GM23338 (cell line): ENCODE measurements at regions not wholly inside any gene's neighbourhood (a gene's known extent, or its start where the extent isn't known, plus 50 kb on each side); places are given as distances from the start of the nearest gene placed in this dataset.

Experiments used
- ATAC-seq: fragments of 200-7000 bp; cut with Tn5 transposase; 3 replicates; pipeline ENCODE4 v1.9.1; 2020
- DNase-seq: peaks from one replicate; pipeline ENCODE4 v3.0.0-alpha.2; 2015; ENCODE audit warnings: low spot score
- H2AFZ ChIP-seq: fragments of 200-600 bp; sonication (generic); 2 replicates; pipeline ENCODE4 v1.8.0; 2016; ENCODE audit warnings: antibody characterized with exemption, mild to moderate bottlenecking, moderate library complexity
- H3F3A ChIP-seq: fragments of 200-600 bp; sonication (generic); replicated peaks from 2 replicates; pipeline ENCODE4 v1.8.0; 2017; ENCODE audit warnings: antibody characterized with exemption, mixed run types, low read depth
- H3K27ac ChIP-seq: fragments of 200-600 bp; sonication (generic); 2 replicates; pipeline ENCODE4 v1.6.1; 2016; ENCODE audit warnings: low read depth
- H3K27me3 ChIP-seq: fragments of 200-600 bp; sonication (generic); 2 replicates; pipeline ENCODE4 v1.8.0; 2016; ENCODE audit warnings: mild to moderate bottlenecking, mixed run types, moderate library complexity; ENCODE audit not compliant: insufficient read depth
- H3K36me3 ChIP-seq: fragments of 200-600 bp; sonication (generic); 2 replicates; pipeline ENCODE4 v1.8.0; 2016; ENCODE audit warnings: mild to moderate bottlenecking; ENCODE audit not compliant: insufficient read depth
- H3K4me1 ChIP-seq: fragments of 200-600 bp; sonication (generic); 2 replicates; pipeline ENCODE4 v1.8.0; 2016; ENCODE audit warnings: mild to moderate bottlenecking, moderate library complexity; ENCODE audit not compliant: insufficient read depth
- H3K4me2 ChIP-seq: fragments of 200-600 bp; sonication (generic); 2 replicates; pipeline ENCODE4 v1.7.1; 2017; ENCODE audit warnings: mixed run types
- H3K4me3 ChIP-seq: fragments of 200-600 bp; sonication (generic); 2 replicates; pipeline ENCODE4 v1.6.1; 2016; ENCODE audit warnings: mixed run types
- H3K79me2 ChIP-seq: fragments of 200-600 bp; sonication (generic); replicated peaks from 2 replicates; pipeline ENCODE4 v1.8.0; 2017; ENCODE audit warnings: mild to moderate bottlenecking; ENCODE audit not compliant: insufficient read depth
- H3K9me2 ChIP-seq: fragments of 200-600 bp; sonication (generic); 2 replicates; pipeline ENCODE4 v1.8.0; 2017; ENCODE audit not compliant: insufficient read depth
- H4K20me1 ChIP-seq: fragments of 200-600 bp; sonication (generic); replicated peaks from 2 replicates; pipeline ENCODE4 v1.8.0; 2017; ENCODE audit warnings: mild to moderate bottlenecking; ENCODE audit not compliant: insufficient read depth
- H3K27ac Mint-ChIP-seq: 2 replicates; pipeline ENCODE4 v1.8.0; 2020; ENCODE audit warnings: inconsistent platforms, mild to moderate bottlenecking, moderate library complexity, mixed read lengths
- H3K27me3 Mint-ChIP-seq: 3 replicates; pipeline ENCODE4 v1.8.0; 2022; ENCODE audit warnings: low read depth, mild to moderate bottlenecking, moderate library complexity, mixed read lengths, inconsistent platforms; ENCODE audit not compliant: insufficient read depth, poor library complexity
- H3K36me3 Mint-ChIP-seq: 3 replicates; pipeline ENCODE4 v1.8.0; 2021; ENCODE audit warnings: low read depth, mild to moderate bottlenecking, inconsistent platforms, moderate library complexity, mixed read lengths
- H3K4me1 Mint-ChIP-seq: 3 replicates; pipeline ENCODE4 v1.8.0; 2020; ENCODE audit warnings: mild to moderate bottlenecking, inconsistent platforms, mixed read lengths
- H3K4me3 Mint-ChIP-seq: 3 replicates; pipeline ENCODE4 v1.8.0; 2021; ENCODE audit warnings: moderate library complexity, mild to moderate bottlenecking, inconsistent platforms, mixed read lengths
- H3K9me3 Mint-ChIP-seq: 3 replicates; pipeline ENCODE4 v1.8.0; 2020; ENCODE audit warnings: moderate library complexity, mild to moderate bottlenecking, inconsistent platforms, mixed read lengths
- CREB1 ChIP-seq: fragments of 250-450 bp; sonication (Bioruptor Pico); IDR thresholded peaks from 2 replicates; pipeline ENCODE4 v1.5.0; 2020; ENCODE audit warnings: low read depth, mild to moderate bottlenecking, moderate library complexity
- EZH2 ChIP-seq: fragments of 200-600 bp; sonication (generic); IDR thresholded peaks from one replicate; pipeline ENCODE4 v1.8.0; 2017; ENCODE audit warnings: antibody characterized with exemption, mild to moderate bottlenecking, low read depth; ENCODE audit not compliant: unreplicated experiment
- EZH2phosphoT487 ChIP-seq: fragments of 200-600 bp; sonication (generic); IDR thresholded peaks from one replicate; pipeline ENCODE4 v1.8.1; 2018; ENCODE audit warnings: antibody characterized with exemption; ENCODE audit not compliant: unreplicated experiment
- JUNB ChIP-seq: IDR thresholded peaks from one replicate; pipeline ENCODE4 v1.6.1; 2016; ENCODE audit warnings: antibody characterized with exemption; ENCODE audit not compliant: unreplicated experiment
- POLR2AphosphoS5 ChIP-seq: IDR thresholded peaks from 2 replicates; pipeline ENCODE4 v1.6.1; 2016; ENCODE audit warnings: antibody characterized with exemption, low read depth
- STAT1 ChIP-seq: IDR thresholded peaks from one replicate; pipeline ENCODE4 v1.6.1; 2016; ENCODE audit warnings: antibody characterized with exemption; ENCODE audit not compliant: unreplicated experiment
- ZNF114 ChIP-seq: fragments of 250-450 bp; sonication (Bioruptor Pico); IDR thresholded peaks from 2 replicates; pipeline ENCODE4 v1.5.0; 2020; ENCODE audit warnings: mild to moderate bottlenecking, moderate library complexity
- ZNF331 ChIP-seq: fragments of 250-450 bp; sonication (Bioruptor Pico); IDR thresholded peaks from 2 replicates; pipeline ENCODE4 v1.5.0; 2020; ENCODE audit warnings: low read depth, mild to moderate bottlenecking, moderate library complexity
- TF ChIP-seq, protein P1 (sequence below), 2 experiments: fragments of 200-600 bp in 1 of 2; sonication (generic) in 1 of 2; conservative IDR thresholded peaks; 2 replicates each; pipeline versions ENCODE4 v1.5.1 to v1.6.1; 2016 to 2017; ENCODE audit warnings: antibody characterized with exemption in 2 of 2, low read depth in 2 of 2, mild to moderate bottlenecking in 2 of 2, moderate library complexity in 1 of 2
- TF ChIP-seq, protein P2 (sequence below): IDR thresholded peaks from 2 replicates; pipeline ENCODE4 v1.6.1; 2016; ENCODE audit warnings: antibody characterized with exemption

DNA sequence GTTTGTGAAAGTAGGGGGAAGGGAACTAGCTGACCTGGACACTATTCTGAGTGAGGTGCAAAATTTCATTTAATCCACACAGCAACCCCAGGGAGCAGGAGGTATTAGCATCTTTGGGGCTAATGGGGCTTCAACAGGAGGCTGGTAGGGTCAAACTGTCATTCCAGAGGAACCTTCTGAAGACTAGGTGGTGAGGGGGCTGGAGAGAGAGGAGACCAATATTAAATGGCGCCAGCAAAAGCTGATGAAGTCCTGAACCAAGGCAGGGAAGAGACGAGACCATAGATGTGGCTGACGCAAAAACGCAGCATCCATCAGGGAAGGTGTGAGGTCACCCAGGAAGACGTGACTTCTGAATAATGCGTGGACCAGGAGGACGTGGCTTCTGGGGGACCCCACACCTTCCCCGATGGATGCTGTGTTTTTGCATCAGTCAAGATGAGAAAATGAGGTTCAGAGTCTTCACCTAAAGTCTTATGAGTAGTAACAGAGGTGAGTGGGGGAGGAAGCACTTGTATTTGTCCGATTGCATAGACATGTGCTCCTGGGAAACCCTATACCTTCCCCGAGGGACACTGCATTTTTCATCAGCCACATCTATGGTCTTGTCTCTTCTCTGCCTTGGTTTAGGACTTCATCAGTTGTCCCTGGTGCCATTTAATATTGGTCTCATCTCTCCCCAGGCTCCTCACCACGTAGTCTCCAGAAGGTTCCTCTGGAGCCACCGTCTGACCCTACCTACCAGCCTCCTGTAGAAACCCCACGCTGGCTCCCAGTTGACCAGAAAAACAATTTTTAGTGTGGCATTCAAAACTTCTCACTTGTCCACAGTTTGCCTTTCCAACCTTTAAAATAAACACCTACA is 188.6 kb downstream of the MYCN start (continued):
- TF ChIP-seq, protein P1, sequence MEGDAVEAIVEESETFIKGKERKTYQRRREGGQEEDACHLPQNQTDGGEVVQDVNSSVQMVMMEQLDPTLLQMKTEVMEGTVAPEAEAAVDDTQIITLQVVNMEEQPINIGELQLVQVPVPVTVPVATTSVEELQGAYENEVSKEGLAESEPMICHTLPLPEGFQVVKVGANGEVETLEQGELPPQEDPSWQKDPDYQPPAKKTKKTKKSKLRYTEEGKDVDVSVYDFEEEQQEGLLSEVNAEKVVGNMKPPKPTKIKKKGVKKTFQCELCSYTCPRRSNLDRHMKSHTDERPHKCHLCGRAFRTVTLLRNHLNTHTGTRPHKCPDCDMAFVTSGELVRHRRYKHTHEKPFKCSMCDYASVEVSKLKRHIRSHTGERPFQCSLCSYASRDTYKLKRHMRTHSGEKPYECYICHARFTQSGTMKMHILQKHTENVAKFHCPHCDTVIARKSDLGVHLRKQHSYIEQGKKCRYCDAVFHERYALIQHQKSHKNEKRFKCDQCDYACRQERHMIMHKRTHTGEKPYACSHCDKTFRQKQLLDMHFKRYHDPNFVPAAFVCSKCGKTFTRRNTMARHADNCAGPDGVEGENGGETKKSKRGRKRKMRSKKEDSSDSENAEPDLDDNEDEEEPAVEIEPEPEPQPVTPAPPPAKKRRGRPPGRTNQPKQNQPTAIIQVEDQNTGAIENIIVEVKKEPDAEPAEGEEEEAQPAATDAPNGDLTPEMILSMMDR (conservative IDR thresholded peaks at IDR 0.05; ENCODE audit: low read depth in 2 of 2) = no peak
- TF ChIP-seq, protein P2, sequence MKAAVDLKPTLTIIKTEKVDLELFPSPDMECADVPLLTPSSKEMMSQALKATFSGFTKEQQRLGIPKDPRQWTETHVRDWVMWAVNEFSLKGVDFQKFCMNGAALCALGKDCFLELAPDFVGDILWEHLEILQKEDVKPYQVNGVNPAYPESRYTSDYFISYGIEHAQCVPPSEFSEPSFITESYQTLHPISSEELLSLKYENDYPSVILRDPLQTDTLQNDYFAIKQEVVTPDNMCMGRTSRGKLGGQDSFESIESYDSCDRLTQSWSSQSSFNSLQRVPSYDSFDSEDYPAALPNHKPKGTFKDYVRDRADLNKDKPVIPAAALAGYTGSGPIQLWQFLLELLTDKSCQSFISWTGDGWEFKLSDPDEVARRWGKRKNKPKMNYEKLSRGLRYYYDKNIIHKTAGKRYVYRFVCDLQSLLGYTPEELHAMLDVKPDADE = no peak
- TF ChIP-seq CREB1 (CRISPR knock-in tag) = no peak
- no peak for TF ChIP-seq STAT1
- TF ChIP-seq ZNF331 (CRISPR knock-in tag) = no peak
- TF ChIP-seq ZNF114 = no peak
- TF ChIP-seq JUNB = no peak

DNA sequence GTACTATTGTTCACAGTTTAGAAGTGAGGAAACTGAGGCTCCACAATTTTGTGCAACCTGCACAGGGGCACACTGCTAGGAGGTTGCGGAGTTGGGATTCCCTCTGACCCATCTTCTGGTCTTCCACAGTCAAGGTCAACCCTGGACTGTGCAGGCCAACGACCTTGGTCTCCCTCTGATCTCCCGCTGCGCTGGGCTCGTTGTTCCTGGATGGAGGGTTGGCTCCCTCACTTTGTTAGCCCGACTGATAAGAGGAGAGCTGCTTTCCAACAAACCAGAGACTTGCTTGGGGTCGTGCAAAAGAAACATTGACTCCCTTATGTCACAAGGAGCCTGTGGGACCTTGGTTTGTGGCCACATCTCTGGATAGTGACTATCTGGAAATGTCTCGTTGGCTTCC is 187.6 kb downstream of the MYCN start:
- no peaks in the 10 kb centered on the region for H3K4me1 ChIP-seq
- H3K27me3 Mint-ChIP-seq = peaks cover 3% of the 10 kb centered on the region
- no peak overlapping the region for H3K4me3 ChIP-seq
- TF ChIP-seq EZH2 (no peak), POLR2AphosphoS5 (no peak), ZNF114 (no peak), EZH2phosphoT487 (no peak), JUNB (no peak), ZNF331 (CRISPR knock-in tag) (no peak)
- TF ChIP-seq, protein P1 (conservative IDR thresholded peaks at IDR 0.05; ENCODE audit: low read depth in 2 of 2) = no peak
- TF ChIP-seq, protein P2 = no peak
- no peaks in the 10 kb centered on the region for H3K27me3 ChIP-seq
- no peaks in the 10 kb centered on the region for H4K20me1 ChIP-seq
- no peak overlapping the region for H2AFZ ChIP-seq
- ATAC-seq = no peak
- no peak overlapping the region for H3K4me3 Mint-ChIP-seq
- no peaks in the 10 kb centered on the region for H3K36me3 Mint-ChIP-seq
- no peaks in the 10 kb centered on the region for H3F3A ChIP-seq
- H3K9me2 ChIP-seq = peaks cover 6% of the 10 kb centered on the region; the same call in 1 of the 2 replicates
- no peaks in the 10 kb centered on the region for H3K36me3 ChIP-seq
- no peaks in the 10 kb centered on the region; the same call in 2 of the 3 replicates for H3K4me1 Mint-ChIP-seq
- H3K27ac ChIP-seq = no peak overlapping the region
- no peaks in the 10 kb centered on the region for H3K79me2 ChIP-seq
- H3K9me3 Mint-ChIP-seq = no peaks in the 10 kb centered on the region
- H3K27ac Mint-ChIP-seq = no peak overlapping the region
- no peak overlapping the region for H3K4me2 ChIP-seq
- no peak for DNase-seq
